Frontal cortex (tissue), 3 donors: ENCODE measurements at regions not wholly inside any gene's neighbourhood (a gene's known extent, or its start where the extent isn't known, plus 50 kb on each side); places are given as distances from the start of the nearest gene placed in this dataset.
"Not testable (repeated sequence)": the region's sequence is repeated elsewhere in the genome, so short reads cannot be mapped to it uniquely, and the experiment has no call there.

ENCODE experiments used
- DNase-seq, 2 donors: peaks; one replicate each; pipeline ENCODE4 v3.0.0; 2012; ENCODE audit warnings: low spot score in 2 of 2
- FAIRE-seq: peaks from 2 replicates; lab custom pipeline; 2012; peaks lifted over from hg19 to GRCh38; lab: Jason Lieb, UNC
- donor health status: control.
- donor health status: control.
- donor health status: control.

DNA sequence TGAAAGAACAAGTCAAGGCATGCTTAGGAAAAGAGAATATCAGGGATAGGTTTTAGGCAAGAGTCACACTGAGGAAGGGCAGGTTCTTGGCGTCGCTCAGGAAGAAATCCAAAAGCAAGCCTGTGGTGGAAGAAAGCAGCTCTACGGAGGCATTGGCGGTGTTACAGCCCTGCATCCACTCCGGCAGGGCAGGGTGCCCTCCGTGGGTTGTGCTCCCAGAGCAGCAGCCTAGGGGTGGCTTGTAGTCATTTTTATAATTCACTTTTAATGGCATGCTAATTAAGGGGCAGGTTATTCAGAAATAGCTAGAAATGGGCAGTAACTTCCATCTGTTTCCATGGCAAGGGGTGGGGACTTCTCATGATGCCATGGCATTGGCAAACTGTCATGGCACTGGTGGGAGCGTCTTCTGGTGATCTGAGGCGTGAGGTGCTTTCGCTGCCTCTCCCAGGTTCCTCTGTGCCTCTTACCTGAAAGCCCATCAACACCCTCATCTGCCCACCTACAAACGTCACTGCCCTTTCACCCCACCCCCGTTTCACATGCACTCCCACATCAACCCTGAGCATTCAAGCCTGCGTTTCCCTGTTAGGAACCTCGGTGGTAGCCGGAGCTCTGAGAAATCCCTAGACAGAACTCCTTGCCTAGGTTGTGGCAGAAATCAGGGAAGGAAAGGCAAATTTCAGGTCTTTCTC, 1763.8 kb upstream of the TPTE start:
- not testable (repeated sequence) for FAIRE-seq
- peak in 1 of 2 donors; percentile 0 for DNase-seq

DNA sequence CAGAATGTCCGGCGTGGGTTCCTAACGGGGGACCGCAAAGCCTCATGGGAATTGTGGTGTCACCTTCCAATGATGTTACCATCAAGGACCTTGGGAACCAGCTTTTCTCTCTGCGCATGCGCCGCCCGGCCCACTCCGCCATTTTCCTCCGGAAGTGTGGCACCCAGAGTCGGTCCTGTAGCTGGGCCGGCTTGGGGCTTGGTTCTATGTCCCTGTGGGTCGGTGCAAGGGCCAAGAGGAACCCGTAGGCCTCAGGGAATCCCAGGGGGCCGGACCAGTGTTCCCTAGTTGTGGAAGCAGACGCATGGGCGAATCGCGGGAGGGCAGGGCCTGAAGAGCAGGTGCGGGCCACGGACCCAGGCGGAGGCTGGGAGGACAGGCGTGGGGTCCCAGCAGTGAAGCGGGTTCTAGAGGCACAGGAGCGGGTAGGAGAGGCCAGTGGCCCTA, 1762.4 kb upstream of the TPTE start:
- FAIRE-seq, result not testable (repeated sequence)
- DNase-seq, result peak in 1 of 2 donors; percentile 2

DNA sequence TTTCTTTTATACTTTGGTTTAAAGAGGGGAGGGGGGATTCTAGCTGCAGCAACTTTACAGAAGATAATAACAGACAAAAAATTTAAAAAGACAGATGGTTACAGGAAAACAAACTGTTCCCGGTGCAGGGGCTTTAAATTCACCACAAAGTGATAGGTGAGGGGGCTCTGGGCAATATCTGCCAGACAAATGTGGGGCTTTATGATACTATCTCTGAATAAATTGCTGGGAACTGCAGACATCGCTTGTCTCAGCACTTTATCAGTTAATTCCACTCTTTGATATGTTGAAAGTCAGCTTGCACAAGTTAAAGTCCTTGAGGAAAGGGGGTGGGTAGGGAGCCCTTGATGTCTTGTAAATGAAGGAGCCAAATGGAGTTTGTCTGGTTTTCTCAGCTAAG, 1759.1 kb upstream of the TPTE start:
- not testable (repeated sequence) for DNase-seq, FAIRE-seq

DNA sequence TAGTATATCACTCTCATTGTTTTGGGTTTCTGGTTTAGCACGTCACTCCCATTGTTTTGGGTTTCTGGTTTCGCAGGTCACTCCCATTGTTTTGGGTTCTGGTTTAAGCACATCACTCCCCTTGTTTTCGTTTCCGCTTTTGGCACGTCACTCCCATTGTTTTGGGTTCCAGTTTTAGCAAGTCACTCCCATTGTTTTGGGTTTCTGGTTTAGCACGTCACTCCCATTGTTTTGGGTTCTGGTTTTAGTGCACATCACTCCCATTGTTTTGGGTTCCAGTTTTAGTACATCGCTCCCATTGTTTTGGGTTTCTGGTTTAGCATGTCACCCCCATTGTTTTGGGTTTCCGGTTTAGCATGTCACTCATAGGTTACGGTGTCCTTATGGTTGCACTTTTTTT, 1757.0 kb upstream of the TPTE start:
- DNase-seq, FAIRE-seq: not testable (repeated sequence)

DNA sequence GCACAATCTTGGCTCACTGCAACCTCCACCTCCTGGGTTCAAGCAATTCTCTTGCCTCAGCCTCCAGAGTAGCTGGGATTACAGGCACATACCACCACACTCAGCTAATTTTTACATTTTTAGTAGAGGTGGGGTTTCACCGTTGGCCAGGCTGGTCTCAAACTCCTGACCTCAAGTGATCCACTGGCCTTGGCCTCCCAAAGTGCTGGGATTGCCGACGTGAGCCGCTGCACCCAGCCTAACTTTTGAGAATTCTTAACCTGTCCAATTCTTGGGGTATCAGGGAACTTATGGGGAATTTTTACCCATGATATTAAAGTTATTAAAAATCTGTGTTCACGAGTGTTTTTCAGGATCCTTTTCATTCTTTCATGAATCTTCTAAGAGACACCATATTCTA, 1755.2 kb upstream of the TPTE start:
- not testable (repeated sequence) for FAIRE-seq, DNase-seq

DNA sequence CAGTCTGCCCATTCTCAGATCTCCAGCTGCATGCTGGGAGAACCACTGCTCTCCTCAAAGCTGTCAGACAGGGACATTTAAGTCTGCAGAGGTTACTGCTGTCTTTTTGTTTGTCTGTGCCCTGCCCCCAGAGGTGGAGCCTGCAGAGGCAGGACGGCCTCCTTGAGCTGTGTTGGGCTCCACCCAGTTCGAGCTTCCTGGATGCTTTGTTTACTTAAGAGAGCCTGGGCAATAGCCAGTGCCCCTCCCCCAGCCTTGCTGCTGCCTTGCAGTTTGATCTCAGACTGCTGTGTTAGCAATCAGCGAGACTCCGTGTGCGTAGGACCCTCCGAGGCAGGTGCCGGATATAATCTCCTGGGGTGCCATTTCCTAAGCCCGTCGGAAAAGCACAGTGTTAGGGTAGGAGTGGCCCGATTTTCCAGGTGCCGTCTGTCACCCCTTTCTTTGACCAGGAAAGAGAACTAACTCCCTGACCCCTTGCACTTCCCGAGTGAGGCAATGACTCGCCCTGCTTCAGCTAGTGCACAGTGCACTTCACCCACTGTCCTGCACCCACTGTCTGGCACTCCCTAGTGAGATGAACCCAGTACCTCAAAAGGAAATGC, 1748.4 kb upstream of the TPTE start:
- not testable (repeated sequence) for FAIRE-seq, DNase-seq

DNA sequence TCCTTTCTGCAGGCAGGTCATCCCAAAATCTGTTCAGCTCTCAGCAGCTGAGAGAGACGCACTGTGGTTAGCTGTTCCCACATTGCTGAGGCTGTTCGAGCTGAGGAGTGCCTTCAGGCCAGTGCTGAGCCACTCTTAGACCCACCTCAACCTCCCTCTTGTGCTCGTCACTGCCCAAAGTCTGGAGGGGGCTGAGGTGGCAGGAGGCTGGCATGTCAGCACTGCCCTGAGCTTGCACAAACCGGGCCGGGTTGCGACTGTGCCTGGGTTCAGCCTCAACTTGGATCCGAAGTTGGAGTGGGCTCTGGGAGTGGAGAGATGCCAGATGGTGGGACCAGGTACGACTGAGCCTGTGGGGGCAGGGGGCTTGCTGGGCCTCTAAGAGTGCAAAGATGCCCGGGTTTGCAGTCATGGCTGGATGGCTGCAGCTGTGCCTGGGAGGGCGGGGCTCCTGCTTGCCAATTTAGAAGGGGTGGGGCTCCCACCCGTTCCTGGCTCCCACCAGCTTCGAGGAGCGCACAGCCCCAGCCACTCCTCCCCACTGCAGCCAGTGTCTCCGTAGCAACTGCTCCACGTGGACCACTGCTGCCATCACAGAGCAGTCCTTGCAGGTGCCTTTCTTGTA, 1745.7 kb upstream of the TPTE start:
- not testable (repeated sequence) for FAIRE-seq, DNase-seq

DNA sequence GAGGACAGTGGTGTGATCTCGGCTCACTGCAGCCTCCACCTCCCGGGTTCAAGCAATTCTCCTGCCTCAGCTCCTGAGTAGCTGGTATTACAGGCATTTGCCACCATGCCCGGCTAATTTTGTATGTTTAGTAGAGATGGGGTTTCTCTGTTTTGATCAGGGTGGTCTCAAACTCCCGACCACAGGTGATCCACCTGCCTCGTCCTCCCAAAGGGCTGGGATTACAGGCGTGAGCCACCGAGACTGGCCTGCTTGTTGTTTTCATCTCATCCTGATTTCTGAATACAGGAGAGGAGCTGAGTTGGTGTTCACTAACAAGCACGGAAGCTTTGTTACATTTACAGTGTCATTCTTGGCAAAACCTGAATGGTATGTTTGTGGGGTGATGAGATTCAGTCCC, 1744.1 kb upstream of the TPTE start:
- FAIRE-seq, DNase-seq: not testable (repeated sequence)

DNA sequence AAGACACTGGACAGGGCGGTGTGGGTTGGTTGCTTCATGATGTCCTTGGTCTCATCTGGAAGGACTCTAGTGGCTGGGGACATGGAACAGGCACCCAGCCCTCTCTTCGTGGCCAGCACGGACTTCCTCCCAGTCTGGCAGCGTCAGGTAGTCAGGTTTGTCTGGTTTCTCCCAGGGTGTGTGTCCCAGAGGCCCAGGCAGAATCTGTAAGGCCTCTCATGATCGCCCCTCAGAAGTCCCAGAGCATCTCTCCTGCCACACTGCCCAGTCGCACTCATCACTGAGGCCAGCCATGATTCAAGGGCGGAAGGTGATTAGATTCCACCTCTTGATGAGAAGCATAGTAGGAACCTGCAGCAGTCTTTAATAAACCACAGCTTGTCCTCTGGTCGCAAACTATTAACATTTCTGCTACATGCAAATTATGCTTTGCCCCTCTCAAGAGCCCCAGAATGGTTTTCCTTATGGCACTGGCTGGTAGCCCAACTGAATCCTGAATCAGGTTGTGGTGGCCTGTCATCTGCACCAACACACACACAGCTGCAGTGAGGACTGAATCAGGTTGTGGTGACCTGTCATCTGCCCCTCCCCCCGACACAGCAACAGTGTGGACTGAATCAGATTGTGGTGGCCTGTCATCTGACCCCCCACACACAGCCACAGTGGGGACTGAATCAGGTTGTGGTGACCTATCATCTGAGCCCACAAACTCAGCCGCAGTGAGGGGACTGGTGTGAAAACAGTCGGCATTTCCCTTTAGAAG, 1742.9 kb upstream of the TPTE start:
- FAIRE-seq, DNase-seq: not testable (repeated sequence)

DNA sequence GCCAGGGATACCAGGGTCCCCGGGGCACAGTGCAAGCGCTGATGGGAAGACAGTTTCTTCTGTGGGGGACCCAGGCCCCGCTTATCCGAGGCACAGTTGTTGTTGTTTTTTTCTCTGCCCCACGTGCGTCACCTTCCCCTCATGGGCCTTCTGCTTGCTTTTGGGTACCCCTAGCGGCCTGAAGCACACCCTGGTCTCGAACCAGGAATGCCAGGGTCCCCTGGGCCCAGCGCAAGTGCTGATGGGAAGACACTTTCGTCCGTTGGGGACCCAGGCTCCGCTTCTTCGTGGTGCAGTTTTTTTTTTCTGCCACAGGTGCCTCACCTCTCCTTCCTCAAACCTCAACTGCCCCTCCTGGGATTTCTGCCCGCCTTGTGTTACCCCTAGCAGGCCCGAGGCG, 1708.5 kb upstream of the TPTE start:
- not testable (repeated sequence) for DNase-seq, FAIRE-seq

DNA sequence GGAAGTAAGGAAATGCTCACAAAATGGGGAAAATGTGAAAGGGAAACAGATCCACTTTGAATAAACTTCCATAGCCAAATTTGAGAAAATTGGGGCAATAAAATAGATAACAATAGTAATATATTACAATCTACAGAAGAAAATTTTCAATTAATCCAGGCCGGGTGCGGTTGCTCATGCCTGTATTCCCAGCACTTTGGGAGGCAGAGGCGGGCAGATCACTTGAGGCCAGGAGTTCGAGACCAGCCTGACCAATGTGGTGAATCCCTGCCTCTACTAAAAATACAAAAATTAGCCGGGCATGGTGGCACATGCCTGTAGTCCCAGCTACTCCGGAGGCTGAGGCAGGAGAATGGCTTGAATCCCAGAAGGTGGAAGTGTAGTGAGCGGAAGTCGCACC, 1687.1 kb upstream of the TPTE start:
- FAIRE-seq, DNase-seq: not testable (repeated sequence)
